Activated naive CD4-positive, alpha-beta T cell treated with Interleukin-2 at 50 U/mL for 16 hours (primary cell): ENCODE measurements at regions not wholly inside any gene's neighbourhood (a gene's known extent, or its start where the extent isn't known, plus 50 kb on each side); places are given as distances from the start of the nearest gene placed in this dataset.
A peak's percentile ranks its signal among the peaks of the same experiment; 100 is the strongest.

Experiments used
- DNase-seq: peaks from one replicate; pipeline ENCODE4 v3.0.0-alpha.2; 2020

- DNase-seq: no peak
Measured at GRCh38 chr3:70554170-70554569, 241.7 kb upstream of the MDFIC2 start.

GRCh38 chr3:70550723-70551319, 238.4 kb upstream of the MDFIC2 start:
- DNase-seq: peak; percentile 73

- no peak for DNase-seq
Measured at GRCh38 chr3:70546679-70547078, 234.2 kb upstream of the MDFIC2 start.

GRCh38 chr3:70543493-70543892, 231.1 kb upstream of the MDFIC2 start:
- no peak for DNase-seq

GRCh38 chr3:70539908-70540307, 227.5 kb upstream of the MDFIC2 start:
- DNase-seq: no peak

- no peak for DNase-seq
Measured at GRCh38 chr3:70532806-70533205, 220.4 kb upstream of the MDFIC2 start.

- DNase-seq: no peak
Measured at GRCh38 chr3:70531838-70532489, 219.5 kb upstream of the MDFIC2 start.

GRCh38 chr3:70531063-70531657, 218.7 kb upstream of the MDFIC2 start:
- no peak for DNase-seq

- DNase-seq: no peak
Measured at GRCh38 chr3:70530626-70531025, 218.2 kb upstream of the MDFIC2 start.

GRCh38 chr3:70527026-70527425, 214.6 kb upstream of the MDFIC2 start:
- no peak for DNase-seq

- DNase-seq: no peak
Measured at GRCh38 chr3:70519913-70520659, 207.6 kb upstream of the MDFIC2 start.

GRCh38 chr3:70519026-70519425, 206.6 kb upstream of the MDFIC2 start:
- no peak for DNase-seq

- no peak for DNase-seq
Measured at GRCh38 chr3:70518356-70518755, 205.9 kb upstream of the MDFIC2 start.

GRCh38 chr3:70517124-70517890, 204.9 kb upstream of the MDFIC2 start:
- no peak for DNase-seq

GRCh38 chr3:70516076-70516475, 203.6 kb upstream of the MDFIC2 start:
- no peak for DNase-seq

- DNase-seq: no peak
Measured at GRCh38 chr3:70507486-70507885, 195.0 kb upstream of the MDFIC2 start.

GRCh38 chr3:70506775-70507174, 194.3 kb upstream of the MDFIC2 start:
- no peak for DNase-seq

- no peak for DNase-seq
Measured at GRCh38 chr3:70501561-70501960, 189.1 kb upstream of the MDFIC2 start.

- DNase-seq: no peak
Measured at GRCh38 chr3:70488816-70489215, 176.4 kb upstream of the MDFIC2 start.

GRCh38 chr3:70488131-70488530, 175.7 kb upstream of the MDFIC2 start:
- DNase-seq: no peak

GRCh38 chr3:70486414-70487017, 174.1 kb upstream of the MDFIC2 start:
- no peak for DNase-seq

GRCh38 chr3:70476174-70476573, 163.7 kb upstream of the MDFIC2 start:
- no peak for DNase-seq
